Subcutaneous abdominal adipose tissue (tissue), 5 donors: ENCODE measurements at regions not wholly inside any gene's neighbourhood (a gene's known extent, or its start where the extent isn't known, plus 50 kb on each side); places are given as distances from the start of the nearest gene placed in this dataset.

Experiments
- H3K27ac ChIP-seq: one replicate; pipeline ENCODE4 v1.7.0; 2013; ENCODE audit warnings: low read depth, mild to moderate bottlenecking, inconsistent platforms, low read length, moderate library complexity
- H3K27me3 ChIP-seq, 5 donors: one replicate each; pipeline ENCODE4 v1.7.0; 2013; ENCODE audit warnings: low read length in 5 of 5, inconsistent platforms in 1 of 5; ENCODE audit not compliant: control insufficient read depth in 5 of 5, insufficient read depth in 4 of 5
- H3K36me3 ChIP-seq, 5 donors: one replicate each; pipeline ENCODE4 v1.7.0; 2013; ENCODE audit warnings: low read length in 5 of 5; ENCODE audit not compliant: control insufficient read depth in 5 of 5, insufficient read depth in 5 of 5
- H3K4me1 ChIP-seq, 5 donors: one replicate each; pipeline ENCODE4 v1.7.0; 2013; ENCODE audit warnings: low read length in 5 of 5, mild to moderate bottlenecking in 3 of 5, moderate library complexity in 1 of 5; ENCODE audit not compliant: control insufficient read depth in 5 of 5, insufficient read depth in 5 of 5
- H3K4me3 ChIP-seq, 5 donors: one replicate each; pipeline ENCODE4 v1.7.0; 2013; ENCODE audit warnings: low read length in 5 of 5, low read depth in 1 of 5
- H3K9ac ChIP-seq, 5 donors: one replicate each; pipeline ENCODE4 v1.7.0; 2013; ENCODE audit warnings: low read length in 5 of 5, mild to moderate bottlenecking in 4 of 5, moderate library complexity in 3 of 5
- H3K9me3 ChIP-seq, 5 donors: one replicate each; pipeline ENCODE4 v1.7.0; 2013; ENCODE audit warnings: low read length in 5 of 5; ENCODE audit not compliant: control insufficient read depth in 5 of 5
- donor health status: healthy.
- donor health status: healthy.
- donor health status: healthy.
- donor health status: healthy.
- donor health status: healthy.

- Histone ChIP-seq H3K36me3 (no peaks in the 10 kb centered on the region), H3K4me1 (no peaks in the 10 kb centered on the region), H3K4me3 (no peak overlapping the region), H3K27ac (no peak overlapping the region), H3K9me3 (peaks cover 0 to 28% (median 16%) of the 10 kb centered on the region in 5 donors), H3K27me3 (no peaks in the 10 kb centered on the region), H3K9ac (no peak overlapping the region)
Observed at GRCh38 chr9:116032683-116033440, 120.7 kb upstream of the PAPPA start.

DNA sequence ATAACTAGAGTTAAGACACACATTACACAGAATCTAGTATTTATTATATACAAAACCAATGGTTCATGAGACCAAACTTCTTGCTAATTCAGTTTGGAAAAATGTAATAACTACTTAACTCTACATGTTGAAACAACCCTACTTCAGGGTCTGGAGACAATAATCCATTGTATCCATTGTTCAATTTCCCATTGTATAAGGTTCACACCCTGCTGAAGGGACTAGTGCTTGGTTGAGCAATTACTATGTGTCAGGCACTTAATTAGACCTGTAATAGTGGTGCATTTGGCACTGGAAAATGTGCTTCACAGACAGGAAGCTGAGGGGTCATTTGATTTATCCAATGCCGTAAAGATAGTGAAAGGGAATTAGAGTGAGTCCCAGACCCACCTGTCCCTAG is 114.3 kb upstream of the PAPPA start:
- H3K36me3 ChIP-seq, result no peaks in the 10 kb centered on the region
- H3K4me1 ChIP-seq, result peaks cover 0 to 4% (median 0%) of the 10 kb centered on the region in 5 donors
- no peaks in the 10 kb centered on the region for H3K9me3 ChIP-seq
- H3K27me3 ChIP-seq, result no peaks in the 10 kb centered on the region
- no peak overlapping the region for H3K9ac ChIP-seq
- H3K4me3 ChIP-seq, result no peak overlapping the region
- no peak overlapping the region for H3K27ac ChIP-seq

GRCh38 chr9:116039893-116040292 is 113.7 kb upstream of the PAPPA start:
- Histone ChIP-seq H3K9me3 (peaks cover 0 to 3% (median 0%) of the 10 kb centered on the region in 5 donors), H3K27ac (no peak overlapping the region), H3K36me3 (no peaks in the 10 kb centered on the region)

DNA sequence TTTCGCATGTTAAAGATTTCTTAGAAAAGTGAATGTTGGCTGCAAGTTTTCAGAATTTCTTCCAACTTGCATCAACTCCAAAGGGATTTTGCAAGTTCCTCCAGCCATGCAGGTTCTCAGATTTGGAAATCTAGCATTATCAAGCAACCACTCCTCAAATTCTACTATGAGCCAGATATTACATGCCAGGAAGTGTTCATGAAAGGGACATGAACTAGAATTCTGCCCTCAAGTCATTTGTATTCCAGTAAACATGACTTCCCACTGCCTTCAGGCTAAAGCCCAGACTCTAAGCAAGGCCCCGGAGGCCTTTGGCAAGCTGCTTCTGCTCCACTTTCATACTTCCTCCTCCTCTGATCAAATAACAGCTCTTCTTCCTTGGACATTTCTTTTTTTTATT is 111.3 kb upstream of the PAPPA start:
- Histone ChIP-seq H3K27me3 (no peaks in the 10 kb centered on the region), H3K4me1 (peaks cover 0 to 4% (median 0%) of the 10 kb centered on the region in 5 donors), H3K4me3 (no peak overlapping the region), H3K9me3 (peaks cover 0 to 7% (median 2%) of the 10 kb centered on the region in 5 donors), H3K36me3 (no peaks in the 10 kb centered on the region), H3K9ac (no peak overlapping the region), H3K27ac (no peak overlapping the region)

More at GRCh38 chr9:116039893-116040292, 113.7 kb upstream of the PAPPA start:
- H3K9ac ChIP-seq, result no peak overlapping the region
- no peaks in the 10 kb centered on the region for H3K27me3 ChIP-seq
- no peak overlapping the region for H3K4me3 ChIP-seq
- H3K4me1 ChIP-seq, result peaks cover 0 to 4% (median 0%) of the 10 kb centered on the region in 5 donors

DNA sequence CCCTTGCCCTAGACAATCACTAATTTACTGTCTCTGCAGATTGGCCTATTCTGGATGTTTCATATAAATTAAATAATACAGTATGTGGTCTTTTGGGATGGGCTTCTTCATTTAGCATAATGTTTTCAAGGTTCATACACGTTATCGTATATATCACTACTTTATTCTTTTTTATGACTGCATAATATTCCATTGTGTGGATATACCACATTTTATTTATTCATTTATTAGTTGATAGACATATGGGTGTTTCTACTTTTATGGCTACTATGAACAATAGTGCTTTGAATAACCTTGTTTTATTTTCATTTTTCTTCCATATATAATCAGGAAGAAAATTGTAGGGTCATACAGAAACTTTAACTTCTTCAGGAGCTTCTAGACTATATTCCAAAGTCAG is 108.5 kb upstream of the PAPPA start:
- H3K4me1 ChIP-seq, result peaks cover 0 to 4% (median 0%) of the 10 kb centered on the region in 5 donors

GRCh38 chr9:116048081-116048480 is 105.5 kb upstream of the PAPPA start:
- Histone ChIP-seq H3K9me3 (peaks cover 0 to 7% (median 2%) of the 10 kb centered on the region in 5 donors), H3K27ac (no peak overlapping the region), H3K9ac (no peak overlapping the region), H3K4me1 (no peaks in the 10 kb centered on the region), H3K27me3 (no peaks in the 10 kb centered on the region), H3K36me3 (no peaks in the 10 kb centered on the region), H3K4me3 (no peak overlapping the region)

More for the DNA sequence above, 108.5 kb upstream of the PAPPA start:
- Histone ChIP-seq H3K27ac (no peak overlapping the region), H3K36me3 (no peaks in the 10 kb centered on the region), H3K27me3 (no peaks in the 10 kb centered on the region), H3K9me3 (peaks cover 0 to 7% (median 2%) of the 10 kb centered on the region in 5 donors), H3K9ac (no peak overlapping the region), H3K4me3 (no peak overlapping the region)

DNA sequence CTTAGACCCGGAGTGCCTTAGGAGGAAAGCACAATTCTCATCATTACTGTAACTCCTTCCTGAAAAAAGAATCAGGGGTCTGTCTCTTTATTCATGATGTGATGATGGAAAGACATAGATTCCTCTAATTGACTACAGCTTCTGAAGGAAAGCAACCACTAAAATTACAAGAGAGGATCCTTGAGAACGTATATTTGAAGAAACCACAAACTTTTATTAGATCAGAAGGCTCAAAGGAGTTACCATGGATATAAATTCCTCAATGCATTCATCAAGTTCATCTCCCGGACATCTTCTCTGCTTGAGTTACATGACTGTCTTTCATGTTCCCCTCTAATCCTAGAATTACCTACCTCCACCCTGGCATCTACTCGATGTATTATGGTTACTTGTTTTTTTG is 104.1 kb upstream of the PAPPA start:
- H3K9me3 ChIP-seq, result peaks cover 0 to 7% (median 2%) of the 10 kb centered on the region in 5 donors
- no peak overlapping the region for H3K4me3 ChIP-seq
- H3K27ac ChIP-seq, result no peak overlapping the region
- H3K9ac ChIP-seq, result no peak overlapping the region
- H3K4me1 ChIP-seq, result no peaks in the 10 kb centered on the region
- H3K36me3 ChIP-seq, result no peaks in the 10 kb centered on the region
- no peaks in the 10 kb centered on the region for H3K27me3 ChIP-seq

DNA sequence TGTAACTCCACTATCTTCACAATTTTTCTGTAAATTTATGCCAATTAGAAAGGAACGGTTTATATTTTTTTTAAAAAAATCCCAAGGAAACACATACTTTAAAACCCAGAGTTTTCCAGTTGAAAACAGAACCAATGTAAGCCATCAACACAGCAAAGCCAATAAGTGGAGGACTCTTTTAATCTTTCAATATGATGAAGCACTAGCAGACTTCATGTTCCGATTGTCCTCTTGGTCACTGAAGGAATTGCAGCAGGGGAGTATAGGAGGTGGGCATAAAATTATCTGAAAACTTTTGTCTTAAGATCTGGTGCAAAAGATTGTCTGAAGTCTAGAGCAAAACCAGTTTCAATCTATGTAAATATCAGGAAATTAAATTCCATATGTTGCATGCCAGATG is 102.1 kb upstream of the PAPPA start:
- no peaks in the 10 kb centered on the region for H3K36me3 ChIP-seq
- no peak overlapping the region for H3K4me3 ChIP-seq
- no peak overlapping the region for H3K9ac ChIP-seq
- H3K27ac ChIP-seq, result no peak overlapping the region
- no peaks in the 10 kb centered on the region for H3K27me3 ChIP-seq
- H3K9me3 ChIP-seq, result no peaks in the 10 kb centered on the region
- H3K4me1 ChIP-seq, result no peaks in the 10 kb centered on the region

DNA sequence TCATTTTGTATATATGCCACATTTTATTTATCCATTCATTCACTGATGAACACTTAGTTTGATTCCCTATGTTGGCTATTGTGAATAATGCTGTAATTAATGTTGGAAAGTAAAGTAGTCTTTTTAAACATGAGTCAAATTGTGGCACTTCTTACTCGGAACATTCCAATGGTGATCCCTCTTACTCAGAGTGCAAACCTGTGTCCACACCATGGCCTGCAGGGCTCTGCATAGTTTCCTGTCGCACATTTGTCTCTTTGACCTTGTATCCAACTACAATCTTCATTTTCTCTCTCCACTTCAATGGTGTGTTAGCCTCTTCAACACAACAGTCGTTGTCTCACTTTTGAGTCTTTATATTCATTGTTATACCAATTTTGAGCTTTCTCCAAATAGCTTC is 98.1 kb upstream of the PAPPA start:
- Histone ChIP-seq H3K27ac (no peak overlapping the region), H3K9ac (no peak overlapping the region), H3K4me1 (no peaks in the 10 kb centered on the region), H3K9me3 (no peaks in the 10 kb centered on the region), H3K36me3 (no peaks in the 10 kb centered on the region), H3K27me3 (no peaks in the 10 kb centered on the region), H3K4me3 (no peak overlapping the region)

DNA sequence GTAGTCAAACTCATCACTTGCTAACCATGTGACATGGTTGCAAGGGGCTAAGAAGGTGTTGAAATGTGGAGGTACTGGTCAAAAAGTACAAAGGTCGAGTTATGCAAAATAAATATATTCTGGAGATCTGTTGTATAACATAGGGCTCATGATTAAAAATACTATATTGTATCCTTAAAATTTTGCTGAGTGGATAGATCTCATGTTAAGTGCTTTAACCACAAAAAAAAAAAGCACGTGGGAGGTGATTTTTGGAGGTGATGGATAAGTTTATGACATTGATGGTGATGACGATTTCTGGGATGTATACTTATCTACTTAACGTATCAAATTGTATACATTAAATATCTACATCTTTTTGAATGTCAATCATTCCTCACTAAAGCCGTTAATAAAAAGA is 96.2 kb upstream of the PAPPA start:
- Histone ChIP-seq H3K27me3 (no peaks in the 10 kb centered on the region), H3K9me3 (no peaks in the 10 kb centered on the region), H3K4me3 (no peak overlapping the region), H3K9ac (no peak overlapping the region), H3K36me3 (no peaks in the 10 kb centered on the region), H3K27ac (no peak overlapping the region), H3K4me1 (no peaks in the 10 kb centered on the region)
